CD14-positive monocyte (primary cell): ENCODE measurements at regions not wholly inside any gene's neighbourhood (a gene's known extent, or its start where the extent isn't known, plus 50 kb on each side); places are given as distances from the start of the nearest gene placed in this dataset.

Source experiments
- DNase-seq, 3 donors: peaks; one replicate each; pipeline ENCODE4 v3.0.0-alpha.2; 2011 to 2022
- H2AFZ ChIP-seq: 2 replicates; pipeline ENCODE4 v1.6.0; 2012; ENCODE audit warnings: mild to moderate bottlenecking, low read depth, low read length, inconsistent platforms; ENCODE audit not compliant: insufficient read depth, poor library complexity, severe bottlenecking
- H3K27ac ChIP-seq, 2 donors: 1 replicate in 1 of 2; 2 replicates in 1 of 2; pipeline ENCODE4 v1.5.1; 2012 to 2013; ENCODE audit warnings: low read length in 2 of 2, control low read depth in 1 of 2, inconsistent platforms in 1 of 2, low read depth in 1 of 2, mild to moderate bottlenecking in 1 of 2
- H3K27me3 ChIP-seq, 2 donors: one replicate each; pipeline versions ENCODE4 v1.6.0 to v1.6.1; 2011 to 2013; ENCODE audit warnings: low read length in 2 of 2; ENCODE audit not compliant: control insufficient read depth in 2 of 2, insufficient read depth in 2 of 2
- H3K36me3 ChIP-seq, 2 donors: replicated peaks in 1 of 2; 1 replicate in 1 of 2; 2 replicates in 1 of 2; pipeline versions ENCODE4 v1.5.1 to v1.6.1; 2012 to 2013; ENCODE audit warnings: low read length in 2 of 2, control low read depth in 1 of 2, inconsistent platforms in 1 of 2, mild to moderate bottlenecking in 1 of 2; ENCODE audit not compliant: insufficient read depth in 2 of 2, control insufficient read depth in 1 of 2
- H3K4me1 ChIP-seq, 2 donors: 1 replicate in 1 of 2; 2 replicates in 1 of 2; pipeline versions ENCODE4 v1.5.1 to v1.6.1; 2012 to 2013; ENCODE audit warnings: low read length in 2 of 2, control low read depth in 1 of 2, inconsistent platforms in 1 of 2, mild to moderate bottlenecking in 1 of 2, moderate library complexity in 1 of 2; ENCODE audit not compliant: insufficient read depth in 2 of 2, control insufficient read depth in 1 of 2
- H3K4me2 ChIP-seq: replicated peaks from 2 replicates; pipeline ENCODE3; 2012; ENCODE audit warnings: low read length, moderate library complexity, mild to moderate bottlenecking; ENCODE audit not compliant: poor library complexity, severe bottlenecking; ENCODE audit errors: extremely low read depth
- H3K4me3 ChIP-seq, 3 experiments: fragments of 200-600 bp in 1 of 3; sonication (generic) in 1 of 3; replicated peaks in 1 of 3; 1 replicate in 2 of 3; 2 replicates in 1 of 3; pipeline ENCODE4 v1.5.1; 2011 to 2013; ENCODE audit warnings: low read length in 3 of 3, mild to moderate bottlenecking in 3 of 3, control low read depth in 2 of 3, low read depth in 2 of 3, inconsistent platforms in 1 of 3, moderate library complexity in 1 of 3
- H3K79me2 ChIP-seq: 2 replicates; pipeline ENCODE4 v1.6.0; 2012; ENCODE audit warnings: mild to moderate bottlenecking, control low read depth, inconsistent platforms, low read length, moderate library complexity; ENCODE audit not compliant: insufficient read depth
- H3K9ac ChIP-seq: 2 replicates; pipeline ENCODE4 v1.6.0; 2017; ENCODE audit warnings: low read length, mild to moderate bottlenecking; ENCODE audit not compliant: insufficient read depth, poor library complexity, severe bottlenecking
- H3K9me3 ChIP-seq, 2 donors: replicated peaks in 1 of 2; 1 replicate in 1 of 2; 2 replicates in 1 of 2; pipeline versions ENCODE4 v1.5.1 to v1.6.1; 2012 to 2013; ENCODE audit warnings: low read length in 2 of 2, control low read depth in 1 of 2; ENCODE audit not compliant: control insufficient read depth in 1 of 2, insufficient read depth in 1 of 2
- H4K20me1 ChIP-seq: 2 replicates; pipeline ENCODE4 v1.6.0; 2012; ENCODE audit warnings: mild to moderate bottlenecking, low read length, control low read depth, moderate library complexity; ENCODE audit not compliant: insufficient read depth
- H3K27ac Mint-ChIP-seq, 7 donors: one replicate each; pipeline ENCODE4 v1.8.0; 2020; ENCODE audit warnings: mild to moderate bottlenecking in 7 of 7, mixed read lengths in 7 of 7, moderate library complexity in 6 of 7, inconsistent platforms in 2 of 7
- H3K27me3 Mint-ChIP-seq, 3 donors: one replicate each; pipeline ENCODE4 v1.8.0; 2021 to 2022; ENCODE audit warnings: low read depth in 3 of 3, mild to moderate bottlenecking in 3 of 3, mixed read lengths in 3 of 3, moderate library complexity in 3 of 3, inconsistent platforms in 1 of 3
- H3K36me3 Mint-ChIP-seq, 2 donors: one replicate each; pipeline ENCODE4 v1.8.0; 2020; ENCODE audit warnings: mixed read lengths in 2 of 2, inconsistent platforms in 1 of 2, mild to moderate bottlenecking in 1 of 2
- H3K4me1 Mint-ChIP-seq: one replicate; pipeline ENCODE4 v1.8.0; 2020; ENCODE audit warnings: mild to moderate bottlenecking, mixed read lengths
- H3K4me3 Mint-ChIP-seq, 2 donors: one replicate each; pipeline ENCODE4 v1.8.0; 2020; ENCODE audit warnings: mild to moderate bottlenecking in 2 of 2, mixed read lengths in 2 of 2, moderate library complexity in 1 of 2
- H3K9me3 Mint-ChIP-seq, 7 donors: one replicate each; pipeline ENCODE4 v1.8.0; 2020 to 2022; ENCODE audit warnings: mixed read lengths in 7 of 7, mild to moderate bottlenecking in 6 of 7, moderate library complexity in 6 of 7, inconsistent platforms in 2 of 7
- WGBS: methylation state at CpG from one replicate; pipeline ENCODE4 v1.1.5; 2013; ENCODE audit warnings: missing lambda C conversion rate; ENCODE audit not compliant: insufficient coverage; 5-methylcytosine and 5-hydroxymethylcytosine counted together
- intact Hi-C, 2 donors: fragments of 100-400 bp; cut with micrococcal nuclease; formaldehyde crosslinking; loops; one replicate each; pipeline versions ENCODE4 v1.15.0 to v1.15.1; 2023
- TF ChIP-seq, protein P1 (sequence below): fragments of 200-600 bp; IDR thresholded peaks from one replicate; pipeline ENCODE4 v1.8.0; 2022; ENCODE audit warnings: antibody characterized with exemption, mild to moderate bottlenecking

DNA sequence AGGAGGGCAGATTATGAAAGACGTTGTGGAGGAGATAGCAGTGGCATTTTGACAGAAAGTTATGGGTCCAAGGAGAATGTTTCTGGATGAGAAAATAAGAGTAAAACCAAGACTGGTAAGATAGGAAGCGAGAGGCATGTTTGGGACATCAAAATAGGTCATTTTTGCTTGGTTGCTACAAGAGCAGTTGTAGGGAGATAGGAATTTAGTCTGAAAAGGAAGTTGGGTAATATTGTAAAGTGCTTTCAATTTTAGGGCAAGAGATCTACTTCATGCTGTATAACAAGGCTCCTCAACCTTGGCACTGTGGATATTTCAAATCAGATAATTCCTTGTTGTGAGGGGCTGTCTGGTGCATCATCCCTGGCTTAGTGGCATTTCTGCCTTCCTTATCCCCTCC lies 118.0 kb upstream of the DPH6 start:
- Mint-ChIP-seq H3K4me3 (no peak overlapping the region), H3K27me3 (peaks cover 0 to 1% (median 0%) of the 10 kb centered on the region in 3 donors), H3K27ac (no peak overlapping the region), H3K36me3 (no peaks in the 10 kb centered on the region), H3K4me1 (no peaks in the 10 kb centered on the region), H3K9me3 (peaks cover 0 to 3% (median 0%) of the 10 kb centered on the region in 7 donors)
- Histone ChIP-seq H3K9ac (no peak overlapping the region), H3K27me3 (no peaks in the 10 kb centered on the region), H3K27ac (no peak overlapping the region), H3K79me2 (no peaks in the 10 kb centered on the region), H3K36me3 (no peaks in the 10 kb centered on the region), H4K20me1 (no peaks in the 10 kb centered on the region), H3K9me3 (no peaks in the 10 kb centered on the region), H3K4me2 (no peak overlapping the region), H3K4me1 (no peaks in the 10 kb centered on the region), H3K4me3 (no peak overlapping the region), H2AFZ (no peak overlapping the region)
- 79% methylated on average over 2 of the region's 2 CpGs for WGBS
- no peak for DNase-seq
- intact Hi-C loops = no loop called here
- TF ChIP-seq, protein P1, sequence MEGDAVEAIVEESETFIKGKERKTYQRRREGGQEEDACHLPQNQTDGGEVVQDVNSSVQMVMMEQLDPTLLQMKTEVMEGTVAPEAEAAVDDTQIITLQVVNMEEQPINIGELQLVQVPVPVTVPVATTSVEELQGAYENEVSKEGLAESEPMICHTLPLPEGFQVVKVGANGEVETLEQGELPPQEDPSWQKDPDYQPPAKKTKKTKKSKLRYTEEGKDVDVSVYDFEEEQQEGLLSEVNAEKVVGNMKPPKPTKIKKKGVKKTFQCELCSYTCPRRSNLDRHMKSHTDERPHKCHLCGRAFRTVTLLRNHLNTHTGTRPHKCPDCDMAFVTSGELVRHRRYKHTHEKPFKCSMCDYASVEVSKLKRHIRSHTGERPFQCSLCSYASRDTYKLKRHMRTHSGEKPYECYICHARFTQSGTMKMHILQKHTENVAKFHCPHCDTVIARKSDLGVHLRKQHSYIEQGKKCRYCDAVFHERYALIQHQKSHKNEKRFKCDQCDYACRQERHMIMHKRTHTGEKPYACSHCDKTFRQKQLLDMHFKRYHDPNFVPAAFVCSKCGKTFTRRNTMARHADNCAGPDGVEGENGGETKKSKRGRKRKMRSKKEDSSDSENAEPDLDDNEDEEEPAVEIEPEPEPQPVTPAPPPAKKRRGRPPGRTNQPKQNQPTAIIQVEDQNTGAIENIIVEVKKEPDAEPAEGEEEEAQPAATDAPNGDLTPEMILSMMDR = no peak

DNA sequence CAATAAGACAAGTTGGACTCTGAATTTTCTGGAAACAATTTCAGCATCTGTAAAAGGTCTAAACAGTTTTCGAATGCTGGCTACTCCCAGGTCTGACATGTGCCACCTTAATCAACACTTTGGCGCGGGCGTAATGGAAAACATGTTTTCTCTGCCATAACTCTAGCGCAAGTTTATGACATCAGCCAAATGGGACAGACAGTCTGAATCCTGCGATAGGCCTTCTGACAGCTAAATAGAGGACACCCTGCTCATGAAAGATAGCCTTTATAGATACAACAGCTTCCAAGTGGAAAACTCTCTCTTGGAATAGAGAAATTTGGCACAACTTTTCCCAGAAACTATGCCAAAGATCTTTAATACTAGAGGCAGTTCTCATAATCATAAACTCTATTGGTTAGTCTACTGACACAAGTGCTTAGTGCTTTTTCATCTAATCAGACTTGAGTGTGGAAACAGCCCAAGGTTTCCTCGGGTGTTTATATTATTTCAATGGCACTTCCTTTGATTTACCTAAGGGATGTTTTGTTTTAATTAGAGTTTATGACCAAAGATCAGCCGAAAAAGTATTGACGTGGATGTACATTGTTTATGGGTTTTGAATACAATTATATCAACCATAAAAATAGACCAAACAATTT lies 120.1 kb upstream of the DPH6 start:
- no peak overlapping the region for H3K27ac ChIP-seq
- 100% methylated on average over 6 of the region's 9 CpGs for WGBS
- Mint-ChIP-seq H3K27ac (no peak overlapping the region), H3K4me3 (no peak overlapping the region), H3K36me3 (no peaks in the 10 kb centered on the region), H3K27me3 (no peaks in the 10 kb centered on the region), H3K9me3 (peaks cover 0 to 3% (median 0%) of the 10 kb centered on the region in 7 donors), H3K4me1 (no peaks in the 10 kb centered on the region)
- no peak overlapping the region for H2AFZ ChIP-seq
- no peaks in the 10 kb centered on the region for H4K20me1 ChIP-seq
- no peak overlapping the region for H3K4me3 ChIP-seq
- intact Hi-C loops = no loop called here
- H3K4me2 ChIP-seq = no peak overlapping the region
- TF ChIP-seq, protein P1 = no peak
- no peak for DNase-seq
- H3K36me3 ChIP-seq = no peaks in the 10 kb centered on the region
- H3K4me1 ChIP-seq = no peaks in the 10 kb centered on the region
- H3K9me3 ChIP-seq = no peaks in the 10 kb centered on the region
- no peaks in the 10 kb centered on the region for H3K27me3 ChIP-seq
- H3K9ac ChIP-seq = no peak overlapping the region
- no peaks in the 10 kb centered on the region for H3K79me2 ChIP-seq
